GM12874 (cell line): ENCODE measurements at regions not wholly inside any gene's neighbourhood (a gene's known extent, or its start where the extent isn't known, plus 50 kb on each side); places are given as distances from the start of the nearest gene placed in this dataset.

Source experiments
- CTCF ChIP-seq: IDR thresholded peaks from 2 replicates; pipeline ENCODE4 v1.5.1; 2011; ENCODE audit warnings: low read depth, mild to moderate bottlenecking, control low read depth, low read length, moderate library complexity; ENCODE audit not compliant: insufficient read depth

- no peak for TF ChIP-seq CTCF
Measured at GRCh38 chr3:99509224-99509623, 129.2 kb upstream of the COL8A1 start.

- TF ChIP-seq CTCF = no peak
Measured at GRCh38 chr3:99508191-99508590, 130.2 kb upstream of the COL8A1 start.

- no peak for TF ChIP-seq CTCF
Measured at GRCh38 chr3:99505646-99506269, 132.6 kb upstream of the COL8A1 start.

- no peak for TF ChIP-seq CTCF
Measured at GRCh38 chr3:99505200-99505599, 133.2 kb upstream of the COL8A1 start.

GRCh38 chr3:99504258-99504657, 134.1 kb upstream of the COL8A1 start:
- no peak for TF ChIP-seq CTCF

GRCh38 chr3:99503350-99503749, 135.0 kb upstream of the COL8A1 start:
- no peak for TF ChIP-seq CTCF

GRCh38 chr3:99502871-99503270, 135.5 kb upstream of the COL8A1 start:
- no peak for TF ChIP-seq CTCF
